Effector CD4-positive, alpha-beta T cell (primary cell): ENCODE measurements at regions not wholly inside any gene's neighbourhood (a gene's known extent, or its start where the extent isn't known, plus 50 kb on each side); places are given as distances from the start of the nearest gene placed in this dataset.

ENCODE experiments used
- DNase-seq: peaks from one replicate; pipeline ENCODE4 v3.0.0-alpha.2; 2020

DNA sequence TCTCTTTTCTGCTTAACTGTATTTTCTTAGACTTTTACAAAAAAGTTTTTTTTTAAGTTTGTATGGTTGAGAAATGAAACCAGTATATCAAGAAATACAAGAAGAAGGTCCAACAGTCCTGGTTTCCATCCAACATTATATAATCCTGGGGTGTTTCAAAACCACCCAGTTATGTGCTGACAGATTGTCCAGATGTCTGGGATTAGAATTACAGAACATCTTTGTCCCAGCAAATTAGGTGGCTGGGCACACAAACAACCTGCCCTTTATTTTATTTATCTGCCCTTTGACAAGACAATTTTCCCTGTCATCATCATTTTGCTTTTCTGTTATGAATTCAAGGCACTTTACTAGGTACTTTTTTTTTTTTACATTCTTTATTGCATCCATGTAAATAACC, 622.1 kb downstream of the PLPP3 start:
- DNase-seq, result no peak

DNA sequence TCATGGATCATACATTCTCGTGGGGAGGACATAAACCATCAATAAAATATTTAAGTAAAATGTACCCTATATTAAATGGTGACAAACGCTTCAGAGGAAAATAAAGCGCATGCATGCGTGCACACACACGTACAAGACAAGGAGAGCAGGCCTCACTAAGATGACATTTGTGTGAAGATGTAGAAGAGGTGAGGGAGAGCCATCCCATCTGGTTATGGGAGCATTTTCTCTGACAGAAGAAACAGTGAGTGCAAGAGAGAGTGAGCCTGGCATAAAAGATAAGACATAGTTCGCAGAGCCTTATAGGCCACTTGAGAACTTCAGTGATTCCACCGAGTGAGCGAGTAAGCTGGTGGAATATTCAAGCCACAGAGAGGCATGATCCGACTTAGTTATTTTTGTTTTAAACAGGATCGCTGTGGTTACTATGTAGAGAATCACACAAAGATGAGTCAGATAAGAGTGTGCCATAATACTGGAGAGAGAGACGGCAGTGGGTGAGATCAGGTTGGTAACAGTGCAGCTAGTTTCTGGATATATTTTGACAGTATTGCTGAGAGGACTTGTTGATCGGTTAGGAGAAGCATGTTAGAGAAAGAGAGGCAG, 624.2 kb downstream of the PLPP3 start:
- DNase-seq, result no peak

- no peak for DNase-seq
Observed at GRCh38 chr1:55951291-55951690, 628.1 kb downstream of the PLPP3 start.

DNA sequence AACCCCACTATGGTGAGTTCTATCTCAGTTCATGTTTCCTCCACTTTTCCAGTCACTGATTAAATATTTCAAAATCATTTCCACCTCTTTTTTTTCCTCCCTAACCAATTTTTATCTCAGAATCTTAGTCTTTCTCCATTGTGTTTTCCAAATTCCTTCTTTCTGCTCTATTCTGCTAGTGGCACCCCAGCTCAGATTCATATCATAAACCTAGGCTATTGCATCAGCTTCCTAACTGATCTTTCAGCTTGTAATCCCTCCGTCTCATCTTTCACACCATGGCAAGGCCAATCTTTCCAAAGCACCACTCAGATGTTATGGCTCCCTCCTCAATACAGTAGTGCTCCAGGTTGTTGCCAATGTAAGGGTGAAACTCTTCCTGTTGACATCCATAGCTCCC, 631.9 kb downstream of the PLPP3 start:
- no peak for DNase-seq

DNA sequence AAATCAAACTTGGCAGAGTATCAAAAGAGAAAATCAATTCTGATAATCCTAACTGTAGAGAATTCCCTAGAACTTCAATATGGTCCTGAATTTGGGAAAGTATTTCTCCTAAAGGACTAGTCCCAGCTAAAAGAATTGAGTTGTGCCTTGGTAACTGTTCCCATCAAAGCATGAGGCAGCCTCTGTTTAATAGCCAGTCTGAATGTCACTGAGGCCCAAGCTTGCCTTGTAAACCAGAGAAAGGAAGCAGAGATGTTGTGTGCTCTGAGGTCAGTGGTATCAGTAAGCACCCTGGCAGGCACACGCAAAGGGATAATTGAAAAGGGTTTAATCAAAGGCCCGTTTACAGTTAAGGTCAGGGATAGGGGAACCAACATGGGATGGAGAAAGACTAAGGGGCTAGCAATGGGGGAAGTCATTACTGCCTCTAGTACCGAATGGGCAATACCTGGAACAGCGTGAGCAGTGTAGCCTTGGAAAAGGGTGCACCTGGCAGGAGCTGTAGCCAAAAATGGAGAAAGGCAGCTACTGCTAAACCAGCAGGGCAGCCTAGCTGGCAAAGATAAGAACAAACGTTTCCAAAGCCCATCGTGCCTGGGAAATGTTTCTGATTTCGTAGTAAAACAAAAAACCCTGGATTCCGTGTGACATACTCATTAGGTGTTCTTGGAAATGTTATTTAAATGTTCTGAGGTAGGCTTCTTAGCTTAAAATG, 635.5 kb downstream of the PLPP3 start:
- DNase-seq, result no peak

DNA sequence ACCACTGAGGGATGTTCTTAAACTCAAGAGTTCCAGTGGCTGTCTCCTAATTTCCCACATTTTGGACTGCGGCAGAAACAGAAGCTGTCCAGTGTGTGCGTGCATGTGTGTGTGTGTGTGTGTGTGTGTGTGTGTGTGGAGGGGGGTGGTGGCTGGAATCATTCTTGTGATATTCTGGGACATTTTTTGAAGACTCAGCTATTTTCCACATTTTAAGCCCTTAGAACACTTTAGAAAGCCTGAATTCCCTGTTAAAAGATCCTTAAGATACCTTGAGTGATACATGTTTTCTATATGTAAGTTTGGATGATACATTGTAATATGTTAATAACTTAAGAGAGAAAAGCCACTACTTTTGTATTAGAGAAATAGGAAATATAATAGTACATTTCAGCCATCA, 636.4 kb downstream of the PLPP3 start:
- DNase-seq, result no peak

DNA sequence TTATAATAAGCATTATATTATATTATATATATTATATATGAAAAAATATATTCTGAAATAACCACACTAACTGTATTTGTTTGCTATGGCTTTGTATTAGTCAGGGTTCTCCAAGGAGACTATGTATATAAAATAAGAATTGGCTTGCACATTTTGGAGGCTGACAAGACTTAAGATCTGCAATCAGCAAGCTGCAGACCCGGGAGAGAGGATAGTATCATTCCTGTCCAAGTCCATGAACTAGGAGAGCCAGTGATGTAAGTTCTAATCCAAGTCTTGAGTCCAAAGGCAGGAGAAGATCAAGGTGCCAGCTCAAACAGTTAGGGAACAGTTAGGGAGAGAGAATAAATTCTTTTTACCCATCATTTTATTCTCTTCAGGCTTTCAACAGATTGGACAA, 639.5 kb downstream of the PLPP3 start:
- DNase-seq, result no peak

DNA sequence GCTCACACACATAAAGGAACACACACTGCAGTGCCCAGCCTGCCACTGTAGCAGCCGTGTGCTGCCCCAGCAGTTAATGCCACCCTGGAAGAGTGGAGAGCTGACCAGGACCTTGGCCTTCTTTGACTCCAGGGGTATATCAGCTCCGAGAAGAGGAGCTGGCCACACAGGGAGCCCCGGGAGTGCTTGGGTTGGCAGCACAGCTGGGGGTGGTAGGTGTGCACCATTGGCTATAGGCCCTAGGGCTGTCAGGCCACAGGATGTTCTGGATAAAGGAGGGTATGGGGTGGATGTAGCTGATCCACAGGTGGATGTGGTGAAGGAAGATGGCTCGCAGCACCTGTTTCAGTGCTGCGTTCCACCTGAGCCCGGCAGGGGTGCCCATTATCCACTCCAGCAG, 640.5 kb downstream of the PLPP3 start:
- DNase-seq, result no peak

GRCh38 chr1:55938376-55938850, 641.0 kb downstream of the PLPP3 start:
- DNase-seq, result no peak

- DNase-seq, result no peak
Observed at GRCh38 chr1:55937840-55938375, 641.5 kb downstream of the PLPP3 start.

DNA sequence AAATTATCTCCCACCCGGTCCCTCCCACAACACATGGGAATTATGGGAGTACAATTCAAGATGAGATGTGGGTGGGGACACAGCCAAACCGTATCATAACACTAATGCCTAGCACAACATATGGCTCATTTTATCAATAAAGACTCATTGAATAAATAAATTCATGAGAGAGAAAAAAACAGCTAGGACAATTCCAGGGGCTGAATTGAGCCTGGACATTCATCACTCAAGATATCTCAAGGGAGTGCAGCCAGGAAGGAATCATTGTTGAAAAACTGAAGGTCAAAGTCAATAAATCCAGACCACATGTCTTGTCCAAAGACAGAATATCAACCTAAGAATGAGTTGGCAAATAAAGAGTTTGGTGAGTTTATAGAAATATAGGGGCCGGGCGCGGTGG, 644.1 kb downstream of the PLPP3 start:
- DNase-seq, result no peak

DNA sequence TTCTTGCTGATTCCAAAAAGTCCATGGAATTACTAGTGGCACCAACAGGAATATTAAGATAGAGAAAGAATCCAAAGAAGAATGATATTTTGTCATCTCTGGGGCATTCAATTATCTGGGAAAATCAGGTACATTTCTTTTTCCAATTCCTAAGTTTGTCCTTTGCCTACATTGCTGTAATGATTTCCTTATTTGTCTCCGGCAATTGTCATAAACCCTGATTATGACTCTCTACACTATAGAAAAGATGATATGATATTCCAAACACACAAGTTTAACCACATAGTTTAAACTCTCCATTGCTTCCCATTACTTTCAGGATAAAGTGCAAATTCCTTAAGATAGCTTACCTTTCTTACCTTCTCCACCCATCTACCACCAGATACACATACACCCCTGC, 647.0 kb downstream of the PLPP3 start:
- no peak for DNase-seq

- DNase-seq, result no peak
Observed at GRCh38 chr1:55931081-55931940, 648.1 kb downstream of the PLPP3 start.

GRCh38 chr1:55929652-55930051, 649.7 kb downstream of the PLPP3 start:
- no peak for DNase-seq

DNA sequence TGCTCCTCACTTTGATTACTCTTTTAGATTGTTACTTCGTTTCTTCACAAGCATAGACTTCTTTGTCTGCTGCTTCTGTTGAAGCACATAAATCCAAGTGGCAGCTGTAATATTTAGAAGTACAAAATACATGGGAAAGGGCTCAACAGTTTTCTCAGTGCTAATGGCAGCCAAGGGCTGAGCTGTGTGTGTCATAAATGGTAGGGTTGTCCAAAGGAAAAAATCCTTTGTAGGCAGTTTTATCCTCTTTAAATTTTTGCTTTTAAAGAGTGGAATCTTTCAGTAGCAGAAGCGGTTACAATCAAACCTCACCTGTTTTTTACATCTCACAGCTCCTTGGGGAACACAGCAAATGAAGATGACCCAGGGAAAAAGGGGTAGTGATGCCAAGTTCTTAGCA, 650.8 kb downstream of the PLPP3 start:
- no peak for DNase-seq

GRCh38 chr1:55927702-55928290, 651.6 kb downstream of the PLPP3 start:
- no peak for DNase-seq

- no peak for DNase-seq
Observed at GRCh38 chr1:55926906-55927471, 652.4 kb downstream of the PLPP3 start.

- no peak for DNase-seq
Observed at GRCh38 chr1:55916907-55917306, 662.5 kb downstream of the PLPP3 start.

DNA sequence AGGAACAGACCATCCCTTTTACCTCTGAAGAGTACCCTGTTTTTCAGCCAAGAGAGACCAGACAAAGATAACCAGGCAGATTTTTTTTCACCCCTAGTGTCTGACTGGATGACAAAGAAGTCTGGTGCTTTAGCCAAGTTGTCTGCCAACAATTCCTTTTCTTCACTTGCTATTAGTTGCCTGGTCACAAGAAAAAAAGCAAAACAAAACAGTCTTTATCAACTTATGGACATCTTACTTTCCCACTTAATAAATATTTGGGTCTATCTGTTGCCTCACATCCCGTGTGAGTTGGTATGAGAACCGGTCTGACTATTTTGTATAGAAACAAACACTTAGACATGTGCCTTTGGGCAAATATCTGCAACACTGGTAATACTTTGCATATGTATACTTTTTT, 662.9 kb downstream of the PLPP3 start:
- DNase-seq, result no peak

DNA sequence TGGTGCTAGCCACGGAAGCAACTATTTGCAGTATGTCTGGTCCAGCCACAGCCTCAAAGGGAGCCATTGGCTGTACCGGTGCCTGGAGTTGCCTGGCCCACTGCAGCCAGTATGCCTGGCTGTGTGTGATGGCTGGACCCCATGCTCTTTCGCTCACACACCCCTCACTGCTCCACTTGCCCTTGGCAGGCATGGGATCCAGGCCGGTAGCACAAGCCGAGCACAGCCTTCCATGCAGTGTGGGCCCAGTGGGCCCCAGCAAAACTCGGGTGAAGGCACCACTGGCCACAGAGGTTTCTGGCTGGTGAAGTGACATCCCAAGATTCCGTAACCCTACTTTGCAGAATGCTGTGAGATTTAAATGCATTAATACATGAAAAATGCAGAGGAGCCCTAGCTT, 665.8 kb downstream of the PLPP3 start:
- no peak for DNase-seq

GRCh38 chr1:55912438-55912837, 666.9 kb downstream of the PLPP3 start:
- no peak for DNase-seq

GRCh38 chr1:55904541-55904940, 674.8 kb downstream of the PLPP3 start:
- DNase-seq, result no peak

DNA sequence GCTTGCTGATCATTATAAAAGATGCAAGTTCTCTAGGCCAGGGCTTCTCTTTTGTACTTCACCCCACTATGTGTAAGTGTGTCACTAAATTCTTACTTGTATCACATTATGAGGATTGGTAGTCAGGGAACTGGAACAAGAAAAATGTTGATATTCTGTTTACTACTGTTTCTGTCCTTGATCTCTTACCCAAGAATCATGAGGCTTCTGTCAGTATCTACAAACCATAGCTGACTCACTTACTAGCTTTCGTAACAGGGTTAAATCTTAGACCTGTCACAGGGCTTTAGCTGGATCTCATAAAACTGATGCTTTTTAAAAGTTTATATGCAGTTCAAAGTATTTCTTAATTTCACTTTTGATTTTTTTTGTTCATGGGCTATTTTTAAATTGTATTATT, 681.2 kb downstream of the PLPP3 start:
- DNase-seq, result no peak
